HUES6 (cell line): ENCODE measurements at regions not wholly inside any gene's neighbourhood (a gene's known extent, or its start where the extent isn't known, plus 50 kb on each side); places are given as distances from the start of the nearest gene placed in this dataset.

Experiments used
- H3K27ac ChIP-seq: 2 replicates; pipeline ENCODE4 v1.7.0; 2013; ENCODE audit warnings: low read depth, mild to moderate bottlenecking, low read length, inconsistent platforms
- H3K27me3 ChIP-seq: 2 replicates; pipeline ENCODE4 v1.6.1; 2013; ENCODE audit warnings: low read length; ENCODE audit not compliant: control insufficient read depth, insufficient read depth
- H3K36me3 ChIP-seq: 2 replicates; pipeline ENCODE4 v1.6.1; 2013; ENCODE audit warnings: low read length; ENCODE audit not compliant: control insufficient read depth, insufficient read depth
- H3K4me1 ChIP-seq: 2 replicates; pipeline ENCODE4 v1.6.1; 2013; ENCODE audit warnings: low read length; ENCODE audit not compliant: control insufficient read depth, insufficient read depth
- H3K4me3 ChIP-seq: 2 replicates; pipeline ENCODE4 v1.5.1; 2013; ENCODE audit warnings: low read depth, low read length
- H3K9ac ChIP-seq: one replicate; pipeline ENCODE4 v1.6.1; 2013; ENCODE audit warnings: mild to moderate bottlenecking, low read length
- H3K9me3 ChIP-seq: 2 replicates; pipeline ENCODE4 v1.6.1; 2013; ENCODE audit warnings: low read depth, low read length; ENCODE audit not compliant: control insufficient read depth, insufficient read depth

GRCh38 chr4:141290771-141291170 lies 70.1 kb downstream of the ZNF330 start:
- no peak overlapping the region for H3K9ac ChIP-seq
- H3K4me3 ChIP-seq, result no peak overlapping the region
- no peaks in the 10 kb centered on the region for H3K36me3 ChIP-seq
- no peak overlapping the region for H3K27ac ChIP-seq
- no peaks in the 10 kb centered on the region for H3K27me3 ChIP-seq
- H3K4me1 ChIP-seq, result no peaks in the 10 kb centered on the region
- no peaks in the 10 kb centered on the region for H3K9me3 ChIP-seq

GRCh38 chr4:141294306-141294705 lies 73.6 kb downstream of the ZNF330 start:
- Histone ChIP-seq H3K36me3 (no peaks in the 10 kb centered on the region), H3K9me3 (no peaks in the 10 kb centered on the region), H3K9ac (no peak overlapping the region), H3K27ac (no peak overlapping the region), H3K4me3 (no peak overlapping the region), H3K27me3 (no peaks in the 10 kb centered on the region), H3K4me1 (no peaks in the 10 kb centered on the region)

GRCh38 chr4:141301216-141301615 lies 80.5 kb downstream of the ZNF330 start:
- Histone ChIP-seq H3K27ac (no peak overlapping the region), H3K4me3 (no peak overlapping the region), H3K27me3 (no peaks in the 10 kb centered on the region), H3K9ac (no peak overlapping the region), H3K36me3 (no peaks in the 10 kb centered on the region), H3K9me3 (no peaks in the 10 kb centered on the region), H3K4me1 (no peaks in the 10 kb centered on the region)

- no peaks in the 10 kb centered on the region for H3K36me3 ChIP-seq
- H3K4me1 ChIP-seq, result no peaks in the 10 kb centered on the region
- H3K9me3 ChIP-seq, result no peaks in the 10 kb centered on the region
- no peak overlapping the region for H3K9ac ChIP-seq
- H3K27me3 ChIP-seq, result no peaks in the 10 kb centered on the region
- no peak overlapping the region for H3K27ac ChIP-seq
- no peak overlapping the region for H3K4me3 ChIP-seq
Observed at GRCh38 chr4:141302924-141303323, 82.2 kb downstream of the ZNF330 start.

DNA sequence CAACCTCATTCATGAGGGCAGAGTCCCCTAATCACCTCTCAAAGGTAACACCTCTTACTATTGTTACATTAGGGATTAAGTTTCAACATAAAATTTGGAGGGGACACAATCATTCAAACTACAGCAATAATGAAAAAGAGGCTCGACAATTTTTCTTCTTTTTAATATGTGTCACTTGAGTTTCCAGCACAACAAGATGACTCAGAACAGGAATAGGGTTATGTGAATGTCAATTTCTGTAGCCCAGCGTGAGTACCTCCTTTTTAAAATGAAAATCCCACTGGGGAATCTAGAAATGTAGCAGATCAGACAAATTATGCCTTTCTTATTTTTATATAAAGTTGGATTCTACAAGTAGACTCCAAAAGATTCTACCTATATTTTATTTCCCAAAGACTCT lies 83.7 kb downstream of the ZNF330 start:
- Histone ChIP-seq H3K4me1 (no peaks in the 10 kb centered on the region), H3K4me3 (no peak overlapping the region), H3K9me3 (no peaks in the 10 kb centered on the region), H3K9ac (no peak overlapping the region), H3K27ac (no peak overlapping the region), H3K36me3 (no peaks in the 10 kb centered on the region), H3K27me3 (no peaks in the 10 kb centered on the region)

GRCh38 chr4:141306331-141306730 lies 85.6 kb downstream of the ZNF330 start:
- Histone ChIP-seq H3K27ac (no peak overlapping the region), H3K9ac (no peak overlapping the region), H3K4me1 (no peaks in the 10 kb centered on the region), H3K27me3 (no peaks in the 10 kb centered on the region), H3K4me3 (no peak overlapping the region), H3K9me3 (no peaks in the 10 kb centered on the region), H3K36me3 (no peaks in the 10 kb centered on the region)

- H3K9me3 ChIP-seq, result no peaks in the 10 kb centered on the region
- H3K36me3 ChIP-seq, result no peaks in the 10 kb centered on the region
- H3K27ac ChIP-seq, result no peak overlapping the region
- no peak overlapping the region for H3K4me3 ChIP-seq
- no peaks in the 10 kb centered on the region for H3K4me1 ChIP-seq
- no peaks in the 10 kb centered on the region for H3K27me3 ChIP-seq
- H3K9ac ChIP-seq, result no peak overlapping the region
Observed at GRCh38 chr4:141307241-141307689, 86.6 kb downstream of the ZNF330 start.

DNA sequence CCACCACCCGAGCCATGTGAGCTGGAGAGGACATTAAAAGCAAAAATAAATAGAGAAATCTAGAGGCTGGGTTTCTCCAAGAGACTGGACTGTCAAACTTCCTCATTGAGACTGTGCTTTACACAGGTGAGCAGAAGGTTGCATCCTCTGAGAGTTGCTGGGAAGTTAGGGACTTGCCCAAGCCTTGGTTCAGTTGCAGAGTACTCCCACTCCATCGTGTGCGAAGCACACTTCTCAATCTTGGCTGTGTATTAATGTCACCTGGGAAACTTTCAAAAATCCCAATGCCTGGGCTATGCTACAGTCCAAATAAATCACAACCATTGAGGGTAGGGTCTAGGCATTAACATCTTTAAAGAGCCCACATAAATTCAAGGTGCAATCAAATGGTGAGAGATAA lies 89.2 kb downstream of the ZNF330 start:
- H3K4me3 ChIP-seq, result no peak overlapping the region
- no peaks in the 10 kb centered on the region for H3K27me3 ChIP-seq
- H3K36me3 ChIP-seq, result no peaks in the 10 kb centered on the region
- H3K9me3 ChIP-seq, result no peaks in the 10 kb centered on the region
- H3K9ac ChIP-seq, result no peak overlapping the region
- peaks cover 4% of the 10 kb centered on the region; the same call in 1 of the 2 replicates for H3K4me1 ChIP-seq
- H3K27ac ChIP-seq, result no peak overlapping the region

- H3K4me1 ChIP-seq, result peaks cover 4% of the 10 kb centered on the region; the same call in 1 of the 2 replicates
- no peaks in the 10 kb centered on the region for H3K36me3 ChIP-seq
- H3K9ac ChIP-seq, result no peak overlapping the region
- no peaks in the 10 kb centered on the region for H3K27me3 ChIP-seq
- H3K4me3 ChIP-seq, result no peak overlapping the region
- no peak overlapping the region for H3K27ac ChIP-seq
- H3K9me3 ChIP-seq, result no peaks in the 10 kb centered on the region
Observed at GRCh38 chr4:141311246-141312204, 90.8 kb downstream of the ZNF330 start.

GRCh38 chr4:141314627-141315026 lies 93.9 kb downstream of the ZNF330 start:
- Histone ChIP-seq H3K9me3 (no peaks in the 10 kb centered on the region), H3K4me3 (no peak overlapping the region), H3K27ac (no peak overlapping the region), H3K27me3 (no peaks in the 10 kb centered on the region), H3K36me3 (no peaks in the 10 kb centered on the region), H3K9ac (no peak overlapping the region), H3K4me1 (peaks cover 4% of the 10 kb centered on the region; the same call in 1 of the 2 replicates)

DNA sequence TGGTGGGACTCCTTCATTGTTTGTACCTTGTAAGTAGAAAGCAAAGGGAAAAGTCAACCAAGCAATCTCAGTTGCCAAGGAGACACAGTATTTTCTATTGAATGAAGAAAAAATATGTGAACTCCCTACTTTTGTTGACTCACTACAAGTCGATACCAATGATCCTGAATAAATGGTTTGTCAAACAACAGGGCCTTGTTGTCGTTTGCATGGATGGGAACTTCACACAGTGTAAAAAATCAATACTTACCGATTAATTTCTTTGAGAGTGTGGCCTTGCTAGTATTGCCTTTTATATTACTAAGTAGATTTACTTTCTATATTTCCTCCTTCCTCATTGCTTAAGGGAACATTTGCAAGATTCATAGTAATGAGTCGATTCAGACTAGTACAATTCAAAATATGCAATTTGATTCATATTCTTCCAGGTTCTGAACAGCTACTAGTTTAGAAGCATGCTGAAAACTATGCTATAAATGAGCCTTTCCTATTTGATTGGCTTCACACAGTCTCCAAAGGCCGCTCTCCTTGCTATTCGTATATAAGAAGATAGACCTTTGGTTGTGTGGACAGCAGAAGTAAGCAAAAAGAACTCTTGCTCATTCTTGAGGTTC lies 108.0 kb downstream of the ZNF330 start:
- H3K4me1 ChIP-seq, result no peaks in the 10 kb centered on the region
- no peak overlapping the region for H3K4me3 ChIP-seq
- H3K27me3 ChIP-seq, result no peaks in the 10 kb centered on the region
- no peak overlapping the region for H3K27ac ChIP-seq
- no peak overlapping the region for H3K9ac ChIP-seq
- H3K36me3 ChIP-seq, result no peaks in the 10 kb centered on the region
- H3K9me3 ChIP-seq, result no peaks in the 10 kb centered on the region
